MM.1S (cell line): ENCODE measurements at regions not wholly inside any gene's neighbourhood (a gene's known extent, or its start where the extent isn't known, plus 50 kb on each side); places are given as distances from the start of the nearest gene placed in this dataset.

Source experiments
- DNase-seq: peaks from one replicate; pipeline ENCODE4 v3.0.0-alpha.2; 2015
- H2AFZ ChIP-seq: fragments of 300-600 bp; sonication (generic); 2 replicates; pipeline ENCODE4 v1.6.0; 2016; ENCODE audit warnings: antibody characterized with exemption, low read length
- H3F3A ChIP-seq: fragments of 300-600 bp; sonication (generic); 2 replicates; pipeline ENCODE4 v1.6.1; 2016; ENCODE audit warnings: mild to moderate bottlenecking, antibody characterized with exemption, low read length, moderate library complexity, mixed read lengths; ENCODE audit not compliant: insufficient read depth
- H3K27ac ChIP-seq: fragments of 300-600 bp; sonication (generic); 2 replicates; pipeline ENCODE4 v1.5.1; 2016; ENCODE audit warnings: mild to moderate bottlenecking, low read length
- H3K27me3 ChIP-seq: fragments of 300-600 bp; sonication (generic); replicated peaks from 2 replicates; pipeline ENCODE4 v1.6.0; 2016; ENCODE audit warnings: low read length; ENCODE audit not compliant: insufficient read depth
- H3K36me3 ChIP-seq: fragments of 300-600 bp; sonication (generic); replicated peaks from 2 replicates; pipeline ENCODE4 v1.6.1; 2016; ENCODE audit warnings: mild to moderate bottlenecking, low read length, mixed read lengths; ENCODE audit not compliant: insufficient read depth
- H3K4me1 ChIP-seq: fragments of 300-600 bp; sonication (generic); 2 replicates; pipeline ENCODE4 v1.6.1; 2016; ENCODE audit warnings: low read length, mixed read lengths
- H3K4me2 ChIP-seq: fragments of 300-600 bp; sonication (generic); 2 replicates; pipeline ENCODE4 v1.6.0; 2016; ENCODE audit warnings: low read depth, low read length
- H3K4me3 ChIP-seq: fragments of 300-600 bp; sonication (generic); 2 replicates; pipeline ENCODE4 v1.5.1; 2016; ENCODE audit warnings: low read length, mixed read lengths
- H3K79me2 ChIP-seq: fragments of 300-600 bp; sonication (generic); 2 replicates; pipeline ENCODE4 v1.6.1; 2016; ENCODE audit warnings: mixed run types, low read length, mixed read lengths
- H3K9ac ChIP-seq: fragments of 300-600 bp; sonication (generic); 2 replicates; pipeline ENCODE4 v1.6.1; 2016; ENCODE audit warnings: low read length, mixed read lengths
- H3K9me2 ChIP-seq: fragments of 300-600 bp; sonication (generic); replicated peaks from 2 replicates; pipeline ENCODE4 v1.6.1; 2016; ENCODE audit warnings: mild to moderate bottlenecking, low read length, mixed read lengths; ENCODE audit not compliant: insufficient read depth
- H3K9me3 ChIP-seq: fragments of 300-600 bp; sonication (generic); replicated peaks from 2 replicates; pipeline ENCODE4 v1.6.1; 2016; ENCODE audit warnings: mild to moderate bottlenecking, low read length, mixed read lengths; ENCODE audit not compliant: insufficient read depth
- H4K20me1 ChIP-seq: fragments of 300-600 bp; sonication (generic); 2 replicates; pipeline ENCODE4 v1.6.1; 2016; ENCODE audit warnings: mild to moderate bottlenecking, low read length, moderate library complexity, mixed read lengths; ENCODE audit not compliant: insufficient read depth
- CTCF ChIP-seq: fragments of 300-600 bp; sonication (generic); IDR thresholded peaks from 2 replicates; pipeline ENCODE4 v1.5.1; 2016; ENCODE audit warnings: antibody characterized with exemption, low read length, mixed read lengths
- EZH2 ChIP-seq: fragments of 300-600 bp; sonication (generic); optimal IDR thresholded peaks from 2 replicates; pipeline ENCODE3; 2017; ENCODE audit warnings: low read depth, mild to moderate bottlenecking, antibody characterized with exemption, low read length, mixed read lengths
- EZH2phosphoT487 ChIP-seq: fragments of 300-600 bp; sonication (generic); IDR thresholded peaks from 2 replicates; pipeline ENCODE4 v1.6.1; 2018; ENCODE audit warnings: antibody characterized with exemption, low read length

GRCh38 chr9:74348777-74349176 lies 148.4 kb upstream of the RORB start:
- Histone ChIP-seq H3K27ac (no peak overlapping the region), H3K79me2 (no peaks in the 10 kb centered on the region), H3K9me2 (no peaks in the 10 kb centered on the region), H4K20me1 (no peaks in the 10 kb centered on the region), H3K27me3 (no peaks in the 10 kb centered on the region), H3K36me3 (no peaks in the 10 kb centered on the region), H2AFZ (no peak overlapping the region), H3K4me2 (no peak overlapping the region), H3K4me1 (no peaks in the 10 kb centered on the region), H3K9ac (no peak overlapping the region), H3F3A (no peaks in the 10 kb centered on the region), H3K4me3 (no peak overlapping the region), H3K9me3 (no peaks in the 10 kb centered on the region)
- no peak for DNase-seq
- TF ChIP-seq CTCF, result no peak
- TF ChIP-seq EZH2phosphoT487, result no peak
- TF ChIP-seq EZH2, result no peak

GRCh38 chr9:74355107-74355506 lies 142.0 kb upstream of the RORB start:
- Histone ChIP-seq H3K36me3 (no peaks in the 10 kb centered on the region), H3F3A (no peaks in the 10 kb centered on the region), H4K20me1 (no peaks in the 10 kb centered on the region), H3K4me2 (no peak overlapping the region), H3K27me3 (no peaks in the 10 kb centered on the region), H3K9ac (no peak overlapping the region), H3K4me3 (no peak overlapping the region), H3K9me2 (no peaks in the 10 kb centered on the region), H2AFZ (no peak overlapping the region), H3K27ac (no peak overlapping the region), H3K79me2 (no peaks in the 10 kb centered on the region), H3K9me3 (no peaks in the 10 kb centered on the region), H3K4me1 (no peaks in the 10 kb centered on the region)
- no peak for DNase-seq
- TF ChIP-seq EZH2phosphoT487, result no peak
- TF ChIP-seq CTCF, result no peak
- no peak for TF ChIP-seq EZH2

- H3F3A ChIP-seq, result no peaks in the 10 kb centered on the region
Measured at GRCh38 chr9:74357577-74357976, 139.6 kb upstream of the RORB start.

More at GRCh38 chr9:74357577-74357976, 139.6 kb upstream of the RORB start:
- Histone ChIP-seq H3K4me1 (no peaks in the 10 kb centered on the region), H3K9ac (no peak overlapping the region), H4K20me1 (no peaks in the 10 kb centered on the region), H3K79me2 (no peaks in the 10 kb centered on the region), H3K27me3 (no peaks in the 10 kb centered on the region), H3K4me2 (no peak overlapping the region), H3K9me2 (no peaks in the 10 kb centered on the region), H2AFZ (no peak overlapping the region), H3K9me3 (no peaks in the 10 kb centered on the region), H3K27ac (no peak overlapping the region), H3K36me3 (no peaks in the 10 kb centered on the region), H3K4me3 (no peak overlapping the region)
- no peak for DNase-seq
- TF ChIP-seq EZH2, result no peak
- no peak for TF ChIP-seq CTCF
- TF ChIP-seq EZH2phosphoT487, result no peak
